ENCODE measurements at regions not wholly inside any gene's neighbourhood (a gene's known extent, or its start where the extent isn't known, plus 50 kb on each side); places are given as distances from the start of the nearest gene placed in this dataset.
"Not testable (repeated sequence)": the region's sequence is repeated elsewhere in the genome, so short reads cannot be mapped to it uniquely, and the experiment has no call there.

GRCh38 chr1:194903524-194903923, 1704.7 kb downstream of the KCNT2 start:
- Histone ChIP-seq H3K4me1 (ENCODE audit: control insufficient read depth in 1 of 2, insufficient read depth in 2 of 2, low read length in 2 of 2) (no peaks in the 10 kb centered on the region), H3K4me3 (ENCODE audit: low read depth in 1 of 2, low read length in 2 of 2) (no peak overlapping the region), H3K36me3 (ENCODE audit: control insufficient read depth in 1 of 2, insufficient read depth in 2 of 2, low read length in 2 of 2) (no peaks in the 10 kb centered on the region), H3K27me3 (ENCODE audit: low read depth, low read length) (no peaks in the 10 kb centered on the region), H3K27ac (ENCODE audit: low read length) (no peak overlapping the region), H3K9me3 (ENCODE audit: control insufficient read depth in 1 of 2, low read length in 2 of 2) (no peaks in the 10 kb centered on the region)

- Histone ChIP-seq H3K36me3 (ENCODE audit: control insufficient read depth in 1 of 2, insufficient read depth in 2 of 2, low read length in 2 of 2) (no peaks in the 10 kb centered on the region), H3K27me3 (ENCODE audit: low read depth, low read length) (no peaks in the 10 kb centered on the region), H3K9me3 (ENCODE audit: control insufficient read depth in 1 of 2, low read length in 2 of 2) (peaks cover 0 to 4% of the 10 kb centered on the region in 2 donors), H3K27ac (ENCODE audit: low read length) (no peak overlapping the region), H3K4me3 (ENCODE audit: low read depth in 1 of 2, low read length in 2 of 2) (no peak overlapping the region), H3K4me1 (ENCODE audit: control insufficient read depth in 1 of 2, insufficient read depth in 2 of 2, low read length in 2 of 2) (no peaks in the 10 kb centered on the region)
Observed at GRCh38 chr1:194889310-194889709, 1702.9 kb upstream of the B3GALT2 start.

GRCh38 chr1:194870860-194871259, 1684.4 kb upstream of the B3GALT2 start:
- Histone ChIP-seq H3K36me3 (ENCODE audit: control insufficient read depth in 1 of 2, insufficient read depth in 2 of 2, low read length in 2 of 2) (no peaks in the 10 kb centered on the region), H3K27ac (ENCODE audit: low read length) (no peak overlapping the region), H3K4me3 (ENCODE audit: low read depth in 1 of 2, low read length in 2 of 2) (no peak overlapping the region), H3K4me1 (ENCODE audit: control insufficient read depth in 1 of 2, insufficient read depth in 2 of 2, low read length in 2 of 2) (no peaks in the 10 kb centered on the region), H3K27me3 (ENCODE audit: low read depth, low read length) (no peaks in the 10 kb centered on the region), H3K9me3 (ENCODE audit: control insufficient read depth in 1 of 2, low read length in 2 of 2) (no peaks in the 10 kb centered on the region)

GRCh38 chr1:194866153-194866552, 1679.7 kb upstream of the B3GALT2 start:
- Histone ChIP-seq H3K36me3 (ENCODE audit: control insufficient read depth in 1 of 2, insufficient read depth in 2 of 2, low read length in 2 of 2) (no peaks in the 10 kb centered on the region), H3K27me3 (ENCODE audit: low read depth, low read length) (no peaks in the 10 kb centered on the region), H3K4me1 (ENCODE audit: control insufficient read depth in 1 of 2, insufficient read depth in 2 of 2, low read length in 2 of 2) (no peaks in the 10 kb centered on the region), H3K4me3 (ENCODE audit: low read depth in 1 of 2, low read length in 2 of 2) (no peak overlapping the region), H3K27ac (ENCODE audit: low read length) (no peak overlapping the region), H3K9me3 (ENCODE audit: control insufficient read depth in 1 of 2, low read length in 2 of 2) (no peaks in the 10 kb centered on the region)

- no peaks in the 10 kb centered on the region for H3K9me3 ChIP-seq (ENCODE audit: control insufficient read depth in 1 of 2, low read length in 2 of 2)
- no peaks in the 10 kb centered on the region for H3K36me3 ChIP-seq (ENCODE audit: control insufficient read depth in 1 of 2, insufficient read depth in 2 of 2, low read length in 2 of 2)
- no peak overlapping the region for H3K4me3 ChIP-seq (ENCODE audit: low read depth in 1 of 2, low read length in 2 of 2)
- H3K27ac ChIP-seq (ENCODE audit: low read length) = no peak overlapping the region
- H3K27me3 ChIP-seq (ENCODE audit: low read depth, low read length) = no peaks in the 10 kb centered on the region
- H3K4me1 ChIP-seq (ENCODE audit: control insufficient read depth in 1 of 2, insufficient read depth in 2 of 2, low read length in 2 of 2) = no peaks in the 10 kb centered on the region
Observed at GRCh38 chr1:194865383-194865782, 1679.0 kb upstream of the B3GALT2 start.

- Histone ChIP-seq H3K9me3 (ENCODE audit: control insufficient read depth in 1 of 2, low read length in 2 of 2) (no peaks in the 10 kb centered on the region), H3K27me3 (ENCODE audit: low read depth, low read length) (no peaks in the 10 kb centered on the region), H3K4me1 (ENCODE audit: control insufficient read depth in 1 of 2, insufficient read depth in 2 of 2, low read length in 2 of 2) (no peaks in the 10 kb centered on the region), H3K36me3 (ENCODE audit: control insufficient read depth in 1 of 2, insufficient read depth in 2 of 2, low read length in 2 of 2) (no peaks in the 10 kb centered on the region), H3K4me3 (ENCODE audit: low read depth in 1 of 2, low read length in 2 of 2) (no peak overlapping the region), H3K27ac (ENCODE audit: low read length) (no peak overlapping the region)
Observed at GRCh38 chr1:194862129-194862528, 1675.7 kb upstream of the B3GALT2 start.

GRCh38 chr1:194860248-194861201, 1674.1 kb upstream of the B3GALT2 start:
- no peak overlapping the region for H3K4me3 ChIP-seq (ENCODE audit: low read depth in 1 of 2, low read length in 2 of 2)
- H3K9me3 ChIP-seq (ENCODE audit: control insufficient read depth in 1 of 2, low read length in 2 of 2) = no peaks in the 10 kb centered on the region
- H3K27ac ChIP-seq (ENCODE audit: low read length) = no peak overlapping the region
- H3K36me3 ChIP-seq (ENCODE audit: control insufficient read depth in 1 of 2, insufficient read depth in 2 of 2, low read length in 2 of 2) = no peaks in the 10 kb centered on the region
- no peaks in the 10 kb centered on the region for H3K27me3 ChIP-seq (ENCODE audit: low read depth, low read length)
- no peaks in the 10 kb centered on the region for H3K4me1 ChIP-seq (ENCODE audit: control insufficient read depth in 1 of 2, insufficient read depth in 2 of 2, low read length in 2 of 2)

GRCh38 chr1:194859481-194860154, 1673.2 kb upstream of the B3GALT2 start:
- not testable (repeated sequence) for H3K9me3 ChIP-seq (ENCODE audit: control insufficient read depth in 1 of 2, low read length in 2 of 2)

GRCh38 chr1:194858811-194859480, 1672.5 kb upstream of the B3GALT2 start:
- H3K27me3 ChIP-seq (ENCODE audit: low read depth, low read length); H3K4me3 ChIP-seq (ENCODE audit: low read depth in 1 of 2, low read length in 2 of 2); H3K9me3 ChIP-seq (ENCODE audit: control insufficient read depth in 1 of 2, low read length in 2 of 2); H3K36me3 ChIP-seq (ENCODE audit: control insufficient read depth in 1 of 2, insufficient read depth in 2 of 2, low read length in 2 of 2); H3K4me1 ChIP-seq (ENCODE audit: control insufficient read depth in 1 of 2, insufficient read depth in 2 of 2, low read length in 2 of 2); H3K27ac ChIP-seq (ENCODE audit: low read length): not testable (repeated sequence)

More at GRCh38 chr1:194859481-194860154, 1673.2 kb upstream of the B3GALT2 start:
- H3K27ac ChIP-seq (ENCODE audit: low read length); H3K4me1 ChIP-seq (ENCODE audit: control insufficient read depth in 1 of 2, insufficient read depth in 2 of 2, low read length in 2 of 2); H3K4me3 ChIP-seq (ENCODE audit: low read depth in 1 of 2, low read length in 2 of 2); H3K27me3 ChIP-seq (ENCODE audit: low read depth, low read length); H3K36me3 ChIP-seq (ENCODE audit: control insufficient read depth in 1 of 2, insufficient read depth in 2 of 2, low read length in 2 of 2): not testable (repeated sequence)

- H3K4me1 ChIP-seq (ENCODE audit: control insufficient read depth in 1 of 2, insufficient read depth in 2 of 2, low read length in 2 of 2) = no peaks in the 10 kb centered on the region
- no peaks in the 10 kb centered on the region for H3K27me3 ChIP-seq (ENCODE audit: low read depth, low read length)
- H3K27ac ChIP-seq (ENCODE audit: low read length) = no peak overlapping the region
- H3K36me3 ChIP-seq (ENCODE audit: control insufficient read depth in 1 of 2, insufficient read depth in 2 of 2, low read length in 2 of 2) = no peaks in the 10 kb centered on the region
- no peak overlapping the region for H3K4me3 ChIP-seq (ENCODE audit: low read depth in 1 of 2, low read length in 2 of 2)
- H3K9me3 ChIP-seq (ENCODE audit: control insufficient read depth in 1 of 2, low read length in 2 of 2) = no peaks in the 10 kb centered on the region
Observed at GRCh38 chr1:194857413-194857812, 1671.0 kb upstream of the B3GALT2 start.

- no peaks in the 10 kb centered on the region for H3K9me3 ChIP-seq (ENCODE audit: control insufficient read depth in 1 of 2, low read length in 2 of 2)
- H3K27ac ChIP-seq (ENCODE audit: low read length) = no peak overlapping the region
- H3K4me1 ChIP-seq (ENCODE audit: control insufficient read depth in 1 of 2, insufficient read depth in 2 of 2, low read length in 2 of 2) = no peaks in the 10 kb centered on the region
- no peak overlapping the region for H3K4me3 ChIP-seq (ENCODE audit: low read depth in 1 of 2, low read length in 2 of 2)
- H3K27me3 ChIP-seq (ENCODE audit: low read depth, low read length) = no peaks in the 10 kb centered on the region
- no peaks in the 10 kb centered on the region for H3K36me3 ChIP-seq (ENCODE audit: control insufficient read depth in 1 of 2, insufficient read depth in 2 of 2, low read length in 2 of 2)
Observed at GRCh38 chr1:194848846-194849245, 1662.4 kb upstream of the B3GALT2 start.
